H1 (cell line): ENCODE measurements at regions not wholly inside any gene's neighbourhood (a gene's known extent, or its start where the extent isn't known, plus 50 kb on each side); places are given as distances from the start of the nearest gene placed in this dataset.

ENCODE experiments used
- CHD1 ChIP-seq: IDR thresholded peaks from 2 replicates; pipeline ENCODE4 v1.6.1; 2012; ENCODE audit warnings: low read depth, low read length, improper control_type of control experiment
- SUZ12 ChIP-seq: fragments of 200-600 bp; sonication (generic); IDR thresholded peaks from 2 replicates; pipeline ENCODE4 v1.6.1; 2012; ENCODE audit warnings: mild to moderate bottlenecking, inconsistent platforms, low read length, moderate library complexity, mixed read lengths
- TBP ChIP-seq: IDR thresholded peaks from 2 replicates; pipeline ENCODE4 v1.6.1; 2011; ENCODE audit warnings: low read depth, low read length, improper control_type of control experiment

DNA sequence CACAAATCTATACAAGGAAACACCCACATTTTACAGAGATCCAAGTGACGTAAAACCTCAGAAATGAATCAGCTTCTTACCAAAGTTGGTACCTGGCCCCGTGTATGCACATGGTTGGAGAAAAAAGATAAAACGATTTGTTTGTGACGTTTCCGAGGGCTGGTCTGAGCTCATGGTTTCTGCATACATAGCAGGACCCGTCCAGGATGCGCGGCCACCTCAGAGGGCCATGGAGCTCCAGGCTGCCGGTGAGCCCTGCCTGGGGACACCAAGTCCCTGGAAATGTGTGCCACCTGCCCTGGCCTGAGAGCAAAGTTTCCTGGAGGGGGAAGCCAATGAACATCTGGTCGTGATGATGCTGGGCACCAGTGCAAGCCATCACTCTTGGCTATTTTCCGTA lies 402.6 kb upstream of the MKI67 start (continued):
- no peak for TF ChIP-seq CHD1
- no peak for TF ChIP-seq TBP
- TF ChIP-seq SUZ12, result no peak
